ENCODE measurements at regions not wholly inside any gene's neighbourhood (a gene's known extent, or its start where the extent isn't known, plus 50 kb on each side); places are given as distances from the start of the nearest gene placed in this dataset.

DNA sequence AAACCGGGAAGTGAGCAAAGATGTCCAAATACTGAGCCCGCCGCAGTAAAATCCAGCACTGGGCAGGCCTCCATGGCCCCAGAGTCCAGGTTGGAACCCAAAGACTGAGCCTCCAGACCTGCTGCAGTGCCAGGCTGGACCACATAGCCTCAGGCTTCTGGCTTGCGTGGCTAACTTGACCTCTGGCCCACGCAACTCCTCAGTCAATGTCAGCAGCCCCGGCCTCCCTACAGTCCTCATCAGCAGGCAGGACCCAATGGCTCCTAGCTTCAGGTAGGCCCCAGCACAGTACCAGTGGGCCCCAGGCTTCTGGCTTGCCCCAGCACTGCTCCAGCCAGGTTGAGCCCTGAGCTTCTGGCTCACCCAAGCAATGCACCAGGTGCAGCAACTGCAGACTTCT, 245.1 kb upstream of the AFDN start:
- peak in 1 of 2 experiments; percentile 30 for DNase-seq (ENCODE audit: low spot score in 2 of 2, unreplicated experiment in 2 of 2)
- H3K4me1 Mint-ChIP-seq, result peaks cover 28% of the 10 kb centered on the region
- H3K27me3 Mint-ChIP-seq (ENCODE audit: low read depth), result no peaks in the 10 kb centered on the region
- H3K36me3 Mint-ChIP-seq, result peaks cover 10% of the 10 kb centered on the region
- no peak overlapping the region for H3K4me3 Mint-ChIP-seq
- H3K9me3 Mint-ChIP-seq, result peaks cover 41% of the 10 kb centered on the region
- TF ChIP-seq, protein P1, sequence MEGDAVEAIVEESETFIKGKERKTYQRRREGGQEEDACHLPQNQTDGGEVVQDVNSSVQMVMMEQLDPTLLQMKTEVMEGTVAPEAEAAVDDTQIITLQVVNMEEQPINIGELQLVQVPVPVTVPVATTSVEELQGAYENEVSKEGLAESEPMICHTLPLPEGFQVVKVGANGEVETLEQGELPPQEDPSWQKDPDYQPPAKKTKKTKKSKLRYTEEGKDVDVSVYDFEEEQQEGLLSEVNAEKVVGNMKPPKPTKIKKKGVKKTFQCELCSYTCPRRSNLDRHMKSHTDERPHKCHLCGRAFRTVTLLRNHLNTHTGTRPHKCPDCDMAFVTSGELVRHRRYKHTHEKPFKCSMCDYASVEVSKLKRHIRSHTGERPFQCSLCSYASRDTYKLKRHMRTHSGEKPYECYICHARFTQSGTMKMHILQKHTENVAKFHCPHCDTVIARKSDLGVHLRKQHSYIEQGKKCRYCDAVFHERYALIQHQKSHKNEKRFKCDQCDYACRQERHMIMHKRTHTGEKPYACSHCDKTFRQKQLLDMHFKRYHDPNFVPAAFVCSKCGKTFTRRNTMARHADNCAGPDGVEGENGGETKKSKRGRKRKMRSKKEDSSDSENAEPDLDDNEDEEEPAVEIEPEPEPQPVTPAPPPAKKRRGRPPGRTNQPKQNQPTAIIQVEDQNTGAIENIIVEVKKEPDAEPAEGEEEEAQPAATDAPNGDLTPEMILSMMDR (IDR thresholded peaks at IDR 0.05; ENCODE audit: unreplicated experiment), result no peak
- no peak overlapping the region for H3K27ac Mint-ChIP-seq

GRCh38 chr6:167583412-167583811, 243.3 kb upstream of the AFDN start:
- TF ChIP-seq, protein P1 (IDR thresholded peaks at IDR 0.05; ENCODE audit: unreplicated experiment), result no peak
- H3K27me3 Mint-ChIP-seq (ENCODE audit: low read depth), result no peaks in the 10 kb centered on the region
- no peak for DNase-seq (ENCODE audit: low spot score in 2 of 2, unreplicated experiment in 2 of 2)
- peaks cover 10% of the 10 kb centered on the region for H3K36me3 Mint-ChIP-seq
- H3K27ac Mint-ChIP-seq, result no peak overlapping the region
- H3K4me3 Mint-ChIP-seq, result no peak overlapping the region
- peaks cover 15% of the 10 kb centered on the region for H3K4me1 Mint-ChIP-seq
- peaks cover 48% of the 10 kb centered on the region for H3K9me3 Mint-ChIP-seq

GRCh38 chr6:167588181-167588919, 238.4 kb upstream of the AFDN start:
- Mint-ChIP-seq H3K9me3 (peaks cover 39% of the 10 kb centered on the region), H3K4me1 (no peaks in the 10 kb centered on the region), H3K4me3 (no peak overlapping the region), H3K36me3 (peaks cover 7% of the 10 kb centered on the region), H3K27me3 (ENCODE audit: low read depth) (no peaks in the 10 kb centered on the region), H3K27ac (no peak overlapping the region)
- TF ChIP-seq, protein P1 (IDR thresholded peaks at IDR 0.05; ENCODE audit: unreplicated experiment), result no peak
- DNase-seq (ENCODE audit: low spot score in 2 of 2, unreplicated experiment in 2 of 2), result peak in 1 of 2 experiments; percentile 11

- Mint-ChIP-seq H3K27me3 (ENCODE audit: low read depth) (no peaks in the 10 kb centered on the region), H3K27ac (no peak overlapping the region), H3K4me3 (no peak overlapping the region), H3K4me1 (no peaks in the 10 kb centered on the region), H3K9me3 (peaks cover 32% of the 10 kb centered on the region), H3K36me3 (peaks cover 5% of the 10 kb centered on the region)
- peak in 1 of 2 experiments; percentile 31 for DNase-seq (ENCODE audit: low spot score in 2 of 2, unreplicated experiment in 2 of 2)
- TF ChIP-seq, protein P1 (IDR thresholded peaks at IDR 0.05; ENCODE audit: unreplicated experiment), result no peak
Observed at GRCh38 chr6:167588920-167589614, 237.6 kb upstream of the AFDN start.

DNA sequence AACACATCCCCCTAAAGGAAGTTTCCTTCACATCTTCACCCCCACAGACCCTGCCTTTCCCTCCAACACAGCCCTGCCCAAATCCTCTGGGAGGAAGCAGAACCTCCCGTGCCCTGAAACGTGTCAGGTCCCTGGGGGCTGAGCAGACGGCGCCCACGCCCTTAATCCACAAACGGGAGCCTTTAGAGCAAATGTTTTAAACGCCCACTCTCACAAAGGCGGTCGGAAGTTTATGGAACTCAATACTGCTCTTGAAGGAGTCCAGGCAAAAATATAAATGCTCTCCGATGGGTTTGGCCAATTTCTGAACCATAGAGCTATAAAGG, 237.1 kb upstream of the AFDN start:
- peak in 1 of 2 experiments; percentile 5 for DNase-seq (ENCODE audit: low spot score in 2 of 2, unreplicated experiment in 2 of 2)
- Mint-ChIP-seq H3K4me3 (no peak overlapping the region), H3K9me3 (peaks cover 27% of the 10 kb centered on the region), H3K27ac (no peak overlapping the region), H3K27me3 (ENCODE audit: low read depth) (no peaks in the 10 kb centered on the region), H3K36me3 (peaks cover 4% of the 10 kb centered on the region), H3K4me1 (no peaks in the 10 kb centered on the region)
- TF ChIP-seq, protein P1 (IDR thresholded peaks at IDR 0.05; ENCODE audit: unreplicated experiment), result no peak

Measured in mesothelial cell of epicardium (in vitro differentiated cells).